ENCODE measurements at regions not wholly inside any gene's neighbourhood (a gene's known extent, or its start where the extent isn't known, plus 50 kb on each side); places are given as distances from the start of the nearest gene placed in this dataset.

GRCh38 chr1:228811712-228812305 lies 76.5 kb downstream of the RHOU start:
- no peak for ATAC-seq
- no peak for DNase-seq (ENCODE audit: low spot score)
- ChIA-PET CTCF (ENCODE audit: low intra/inter-chr PET ratio, low total read pairs) (no interaction called here), POLR2A (no interaction called here)
- no peak for TF ChIP-seq ZNF230 (CRISPR knock-in tag; IDR thresholded peaks at IDR 0.05)
- no peak for TF ChIP-seq ZNF558 (CRISPR knock-in tag; IDR thresholded peaks at IDR 0.05; ENCODE audit: borderline replicate concordance)
- no peak for TF ChIP-seq SALL2 (CRISPR knock-in tag; IDR thresholded peaks at IDR 0.05)
- TF ChIP-seq ZBTB33 (CRISPR knock-in tag; IDR thresholded peaks at IDR 0.05), result no peak
- TF ChIP-seq ZZZ3 (CRISPR knock-in tag; IDR thresholded peaks at IDR 0.05; ENCODE audit: borderline replicate concordance), result no peak
- no peak for TF ChIP-seq ZNF672 (CRISPR knock-in tag; IDR thresholded peaks at IDR 0.05)
- no peak for TF ChIP-seq ZNF564 (CRISPR knock-in tag; IDR thresholded peaks at IDR 0.05)
- TF ChIP-seq U2AF1 (optimal IDR thresholded peaks at IDR 0.05; ENCODE audit: low read depth, low read length), result no peak
- no peak for TF ChIP-seq ZNF816 (CRISPR knock-in tag; IDR thresholded peaks at IDR 0.05; ENCODE audit: borderline replicate concordance)
- no peak for TF ChIP-seq MZF1 (CRISPR knock-in tag; IDR thresholded peaks at IDR 0.05; ENCODE audit: borderline replicate concordance)
- no peak for TF ChIP-seq ZNF275 (CRISPR knock-in tag; IDR thresholded peaks at IDR 0.05; ENCODE audit: borderline replicate concordance)
- TF ChIP-seq CREB3 (CRISPR knock-in tag; IDR thresholded peaks at IDR 0.05), result no peak
- no peak for TF ChIP-seq PREB (CRISPR knock-in tag; IDR thresholded peaks at IDR 0.05)
- TF ChIP-seq ZNF282 (IDR thresholded peaks at IDR 0.05; ENCODE audit: partially characterized antibody), result no peak
- TF ChIP-seq THAP7 (CRISPR knock-in tag; IDR thresholded peaks at IDR 0.05), result no peak
- Histone ChIP-seq H3K4me1 (ENCODE audit: insufficient read depth, low read length) (peaks cover 58% of the 10 kb centered on the region), H3K9me3 (ENCODE audit: low read length) (no peaks in the 10 kb centered on the region), H3K9ac (ENCODE audit: insufficient read depth, low read depth, low read length) (no peak overlapping the region), H3K27me3 (ENCODE audit: control insufficient read depth in 1 of 2, insufficient read depth in 2 of 2, low read length in 2 of 2) (no peaks in the 10 kb centered on the region), H4K20me1 (ENCODE audit: insufficient read depth, low read length) (no peaks in the 10 kb centered on the region), H3K79me2 (ENCODE audit: insufficient read depth, low read length) (no peaks in the 10 kb centered on the region), H3K36me3 (replicated peaks in 1 of 2; ENCODE audit: control insufficient read depth in 1 of 2, insufficient read depth in 2 of 2, low read length in 2 of 2) (no peaks in the 10 kb centered on the region), H3K27ac (ENCODE audit: extremely low read length, insufficient read depth, low read length) (no peak overlapping the region), H3K4me3 (replicated peaks in 1 of 3; ENCODE audit: insufficient read depth in 1 of 3, low read depth in 2 of 3, low read length in 3 of 3) (peak overlapping the region in 1 of 3 experiments; percentile 18; a peak in 1 of 6 replicates), H3K4me2 (ENCODE audit: low read depth, low read length) (peak overlapping the region; percentile 45), H2AFZ (ENCODE audit: low read length) (no peak overlapping the region)
- in situ Hi-C loops (cut with HindIII; ENCODE audit: extremely low pct_ligation_motif_present, low pct_unique_long_range_greater_than_20kb) (no loop called here), intact Hi-C loops (cut with micrococcal nuclease; ENCODE audit: unreplicated experiment) (no loop called here)
- 73% methylated on average over 11 of the region's 11 CpGs for WGBS (ENCODE audit: low lambda C conversion rate)
- BruUV-seq (replicated peaks), result no TSS peak
- no peak for FAIRE-seq

Measured in HepG2 (cell line).